Right lobe of liver (tissue), 4 donors: ENCODE measurements at regions not wholly inside any gene's neighbourhood (a gene's known extent, or its start where the extent isn't known, plus 50 kb on each side); places are given as distances from the start of the nearest gene placed in this dataset.

Experiments used
- POLR2A ChIP-seq: fragments of 450-650 bp; IDR thresholded peaks from one replicate; pipeline ENCODE4 v1.6.1; 2017; ENCODE audit warnings: antibody characterized with exemption, mild to moderate bottlenecking
- TF ChIP-seq, protein P1 (sequence below), 4 donors: fragments of 200-600 bp in 3 of 4; fragments of 450-650 bp in 1 of 4; IDR thresholded peaks; one replicate each; pipeline versions ENCODE4 v1.5.1 to v1.8.0; 2016 to 2022; ENCODE audit warnings: antibody characterized with exemption in 4 of 4, mild to moderate bottlenecking in 2 of 4
- donor health status: DM: no; HTN: no; CAD: no.
- donor health status: DM: no; HTN: no; CAD: no.
- donor health status: DM: no; HTN: yes; CAD: no.

DNA sequence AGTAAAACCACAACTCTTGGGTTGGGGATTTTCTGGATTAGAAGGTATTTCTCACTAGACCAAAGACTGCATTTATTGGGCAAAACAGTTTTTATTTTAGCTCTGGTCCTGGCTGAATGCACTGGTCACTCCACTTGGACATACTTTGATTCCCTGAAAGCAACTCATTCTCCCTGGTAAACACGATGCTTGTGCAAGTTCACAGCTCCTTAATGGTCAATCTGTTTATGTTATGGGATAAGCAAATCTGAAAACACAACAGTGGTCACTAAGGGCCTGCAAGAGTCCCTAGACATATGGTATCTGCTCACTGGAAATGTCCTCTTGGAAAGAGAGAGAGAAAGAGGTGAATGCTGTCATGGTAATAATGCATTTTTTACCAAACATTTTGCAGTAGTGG is 559.8 kb downstream of the CDH26 start:
- TF ChIP-seq, protein P1, sequence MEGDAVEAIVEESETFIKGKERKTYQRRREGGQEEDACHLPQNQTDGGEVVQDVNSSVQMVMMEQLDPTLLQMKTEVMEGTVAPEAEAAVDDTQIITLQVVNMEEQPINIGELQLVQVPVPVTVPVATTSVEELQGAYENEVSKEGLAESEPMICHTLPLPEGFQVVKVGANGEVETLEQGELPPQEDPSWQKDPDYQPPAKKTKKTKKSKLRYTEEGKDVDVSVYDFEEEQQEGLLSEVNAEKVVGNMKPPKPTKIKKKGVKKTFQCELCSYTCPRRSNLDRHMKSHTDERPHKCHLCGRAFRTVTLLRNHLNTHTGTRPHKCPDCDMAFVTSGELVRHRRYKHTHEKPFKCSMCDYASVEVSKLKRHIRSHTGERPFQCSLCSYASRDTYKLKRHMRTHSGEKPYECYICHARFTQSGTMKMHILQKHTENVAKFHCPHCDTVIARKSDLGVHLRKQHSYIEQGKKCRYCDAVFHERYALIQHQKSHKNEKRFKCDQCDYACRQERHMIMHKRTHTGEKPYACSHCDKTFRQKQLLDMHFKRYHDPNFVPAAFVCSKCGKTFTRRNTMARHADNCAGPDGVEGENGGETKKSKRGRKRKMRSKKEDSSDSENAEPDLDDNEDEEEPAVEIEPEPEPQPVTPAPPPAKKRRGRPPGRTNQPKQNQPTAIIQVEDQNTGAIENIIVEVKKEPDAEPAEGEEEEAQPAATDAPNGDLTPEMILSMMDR (IDR thresholded peaks at IDR 0.05): no peak
- TF ChIP-seq POLR2A: no peak
